ENCODE measurements at regions not wholly inside any gene's neighbourhood (a gene's known extent, or its start where the extent isn't known, plus 50 kb on each side); places are given as distances from the start of the nearest gene placed in this dataset.
"Not testable (repeated sequence)": the region's sequence is repeated elsewhere in the genome, so short reads cannot be mapped to it uniquely, and the experiment has no call there.

DNA sequence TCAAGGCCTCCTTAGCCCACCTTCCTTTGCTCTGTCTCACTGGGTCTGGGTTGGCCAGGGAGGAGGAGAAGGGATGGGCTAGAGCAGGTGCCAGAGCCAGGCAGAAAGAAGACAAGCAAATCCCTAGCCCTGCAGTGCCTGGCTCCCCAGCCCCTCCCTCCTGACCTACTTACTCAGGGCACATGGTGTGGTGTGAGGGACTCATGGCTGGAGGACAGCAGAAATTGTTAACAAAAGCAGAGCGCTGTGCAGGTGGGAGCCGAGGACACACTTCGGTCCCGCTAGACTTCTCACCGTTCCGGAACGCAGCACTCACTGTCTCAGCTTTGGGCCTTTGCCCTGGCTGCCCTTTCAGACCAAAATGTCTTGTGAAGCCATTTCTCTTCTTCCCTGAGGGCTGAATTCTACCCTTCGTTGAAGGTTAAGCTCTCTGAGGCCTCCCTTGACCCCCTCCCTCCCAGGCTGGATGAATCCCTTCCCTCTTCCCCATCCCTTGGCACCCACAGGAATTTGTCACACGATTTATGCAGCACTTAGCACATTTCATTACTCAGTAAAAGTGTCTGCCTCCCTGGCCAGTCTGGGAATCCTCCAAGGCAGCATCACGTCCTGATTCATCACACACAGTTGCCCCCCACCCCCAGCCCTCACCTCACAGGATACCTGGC is 263.9 kb upstream of the TRPC7 start:
- peak in 7 of 56 donors; percentile 2 to 15 (median 4) for DNase-seq

DNA sequence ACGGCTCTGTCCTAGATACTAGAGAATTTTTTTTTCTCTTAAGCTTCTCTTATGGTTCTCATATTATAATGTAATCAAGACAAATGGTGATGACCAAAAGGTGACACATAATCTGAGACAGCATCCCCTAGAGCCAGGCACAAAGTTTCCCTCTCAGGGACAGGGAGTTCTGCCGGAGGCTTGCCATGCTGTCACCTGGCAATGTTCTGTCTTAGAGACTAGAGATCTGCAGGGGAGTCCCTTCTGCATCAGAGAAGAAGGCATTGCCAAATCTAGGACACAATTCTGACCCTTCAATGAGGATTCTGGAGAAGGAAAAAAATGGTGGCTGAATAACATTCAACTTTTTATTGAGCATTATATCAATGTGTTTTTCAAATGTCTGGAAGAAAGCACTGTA is 261.2 kb upstream of the TRPC7 start:
- DNase-seq: no peak

DNA sequence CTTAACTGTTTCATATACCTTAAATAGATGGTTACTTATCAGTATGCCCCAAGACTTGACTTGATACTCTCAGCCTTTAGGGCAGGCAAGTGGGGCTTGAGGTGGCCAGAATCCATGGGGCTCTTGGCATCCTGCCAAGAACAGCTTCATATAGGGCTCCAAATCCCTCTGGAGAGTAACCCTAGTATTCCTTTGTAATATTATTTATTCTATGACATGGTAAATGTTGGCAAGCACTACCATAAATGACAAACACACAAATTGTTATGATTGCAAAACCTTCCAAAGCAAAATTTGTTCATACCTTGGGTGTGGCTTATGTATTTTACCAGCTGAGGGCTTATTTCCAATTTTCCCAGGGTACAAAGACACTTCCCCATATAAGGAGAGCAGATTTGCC is 257.4 kb upstream of the TRPC7 start:
- peak in 1 of 56 donors; percentile 8 for DNase-seq

DNA sequence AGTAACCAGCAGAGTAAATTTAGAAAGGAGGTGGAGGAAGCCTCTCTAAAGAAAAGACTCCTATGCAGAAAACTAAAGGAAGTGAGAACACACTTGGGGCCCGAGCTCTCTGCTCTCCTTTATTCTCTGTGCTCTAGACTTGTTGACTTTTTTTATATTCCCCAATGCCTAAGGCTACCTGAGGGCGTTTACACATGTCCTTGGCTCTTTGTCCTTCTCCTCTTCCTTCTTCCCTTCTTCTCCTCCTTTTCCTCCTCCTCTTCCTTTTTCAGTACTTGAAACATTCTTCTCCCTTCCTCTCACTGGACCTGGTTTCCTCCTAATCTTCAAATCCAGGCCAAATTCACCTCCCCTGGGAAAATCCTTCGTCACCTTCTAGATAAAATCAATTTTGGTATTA is 256.4 kb upstream of the TRPC7 start:
- DNase-seq: no peak

DNA sequence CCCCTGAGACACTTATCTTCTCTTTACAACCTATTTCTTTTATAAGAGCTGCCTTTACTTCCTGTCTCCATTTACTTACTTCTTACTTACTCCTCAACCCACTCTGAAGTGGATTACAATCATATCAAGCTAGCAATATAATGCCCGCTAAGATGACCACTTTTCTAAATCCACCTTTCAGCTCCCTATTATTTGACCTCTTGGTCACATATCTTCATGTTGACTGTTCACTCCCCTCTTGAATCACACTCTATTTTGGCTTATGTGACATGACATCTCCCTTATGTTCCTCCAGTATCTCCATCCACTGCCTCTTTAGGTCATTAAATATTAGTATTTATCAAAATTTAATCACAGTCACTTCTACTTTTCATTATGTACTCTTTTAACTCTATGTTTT is 255.3 kb upstream of the TRPC7 start:
- DNase-seq: no peak

DNA sequence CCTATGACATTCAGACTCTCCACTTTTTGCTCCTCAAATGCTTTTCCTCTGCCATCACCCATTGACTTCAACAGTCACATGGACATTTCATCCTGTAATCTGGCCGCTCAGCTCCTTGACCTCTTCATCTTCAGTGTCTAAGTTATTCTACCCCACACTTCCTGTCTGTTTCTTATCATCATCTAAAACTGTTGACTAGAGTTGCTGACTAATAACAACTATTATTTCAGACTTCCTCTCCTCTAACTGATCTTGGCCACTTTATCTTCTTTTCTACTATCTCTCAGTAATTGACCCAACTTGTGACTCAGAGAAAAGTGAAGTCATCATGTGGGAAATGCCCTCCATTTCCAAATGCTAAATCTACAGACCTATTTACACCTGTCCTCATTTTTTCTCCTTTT is 254.7 kb upstream of the TRPC7 start:
- no peak for DNase-seq

DNA sequence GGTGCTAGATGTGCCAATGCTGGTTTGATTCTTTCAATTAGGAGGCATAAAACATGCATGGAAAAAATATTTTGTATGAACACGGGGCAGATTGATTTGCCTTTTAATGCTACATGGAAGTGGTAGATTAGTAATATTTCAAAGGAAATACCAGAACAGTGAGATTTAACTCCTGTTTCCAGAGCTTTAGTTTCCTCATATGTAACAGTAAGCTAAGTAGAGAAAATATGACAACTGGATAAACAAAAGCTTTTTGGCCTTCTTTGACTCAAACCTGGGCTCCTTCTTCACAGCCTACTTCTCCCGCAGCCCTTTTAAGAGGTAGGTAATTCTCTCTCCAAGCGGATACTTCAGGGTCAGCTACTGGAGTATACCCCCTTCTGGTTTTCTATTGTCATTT is 254.2 kb upstream of the TRPC7 start:
- DNase-seq: no peak

DNA sequence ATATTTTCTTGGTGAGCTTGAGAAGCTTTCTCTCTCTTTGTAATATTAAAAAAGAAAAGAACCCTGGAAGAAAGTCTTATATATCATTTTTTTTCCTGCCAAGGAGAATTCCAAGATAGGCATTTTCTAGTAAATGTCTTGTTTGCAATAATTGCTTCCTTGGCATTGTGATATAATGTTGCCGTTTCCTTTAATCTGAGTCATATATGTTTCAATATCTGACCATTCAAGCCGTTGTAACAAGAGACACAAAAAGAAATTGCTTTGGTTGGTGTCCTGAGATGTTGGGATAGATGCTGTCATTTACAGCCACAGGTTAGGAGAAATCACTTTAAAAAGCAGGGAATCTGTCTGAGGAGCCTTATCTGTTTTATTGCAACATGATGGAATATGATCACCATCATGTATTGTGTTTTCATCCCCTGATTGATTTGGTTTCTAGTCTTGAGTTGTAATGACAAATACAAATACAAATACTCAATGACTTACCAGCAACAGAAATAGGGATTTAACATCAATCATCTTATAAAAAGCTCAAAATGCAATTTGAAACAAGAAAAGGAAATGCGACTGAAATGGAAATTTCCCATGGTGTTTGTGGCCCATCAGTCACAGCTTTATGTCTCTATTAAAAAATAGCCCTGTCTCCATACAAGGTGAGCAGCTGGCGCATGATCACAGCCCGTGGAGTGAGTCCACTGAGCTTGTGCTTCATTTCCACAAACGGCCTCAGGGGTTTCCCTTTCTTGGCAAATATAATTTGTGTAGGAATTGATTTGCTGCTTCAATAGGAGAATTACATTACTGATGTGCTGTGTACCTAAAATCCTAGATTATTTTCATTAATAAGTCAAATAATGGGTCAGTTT is 250.1 kb upstream of the TRPC7 start:
- DNase-seq: no peak

DNA sequence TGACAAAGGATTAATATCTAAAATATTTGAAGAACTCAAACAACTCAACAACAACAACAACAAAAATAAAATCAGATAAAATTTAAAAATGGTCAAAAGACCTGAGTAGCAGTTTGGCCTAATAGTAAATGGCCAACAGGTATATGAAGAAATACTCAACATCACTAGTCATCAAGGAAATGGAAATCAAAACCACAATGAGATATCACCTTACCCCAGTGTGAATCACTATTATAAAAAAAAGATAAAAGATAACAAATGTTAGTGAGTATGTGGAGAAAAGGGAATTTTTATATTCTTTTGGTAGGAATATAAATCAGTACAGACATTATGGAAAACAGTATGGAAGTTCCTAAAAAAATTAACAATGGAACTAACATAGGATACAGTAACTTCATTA is 247.9 kb upstream of the TRPC7 start:
- DNase-seq: no peak

DNA sequence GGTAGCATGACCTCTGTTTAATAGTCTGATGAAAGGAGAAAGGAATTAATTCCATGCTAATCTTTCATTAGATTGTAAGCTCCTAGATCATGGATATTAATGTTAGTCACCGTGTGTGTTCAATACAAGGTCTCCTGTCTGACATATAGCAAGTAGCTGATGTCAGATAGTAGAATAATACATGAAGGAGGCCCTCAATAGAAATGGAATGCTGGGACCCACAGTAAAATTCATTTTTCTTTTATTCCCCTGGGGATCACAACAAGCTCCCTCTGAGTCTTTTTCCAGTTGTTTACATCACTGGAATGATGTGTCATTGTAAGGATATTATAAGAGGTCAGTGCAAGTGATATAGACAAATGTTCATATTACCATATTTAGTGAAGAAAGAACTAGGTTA is 240.3 kb upstream of the TRPC7 start:
- DNase-seq: no peak

DNA sequence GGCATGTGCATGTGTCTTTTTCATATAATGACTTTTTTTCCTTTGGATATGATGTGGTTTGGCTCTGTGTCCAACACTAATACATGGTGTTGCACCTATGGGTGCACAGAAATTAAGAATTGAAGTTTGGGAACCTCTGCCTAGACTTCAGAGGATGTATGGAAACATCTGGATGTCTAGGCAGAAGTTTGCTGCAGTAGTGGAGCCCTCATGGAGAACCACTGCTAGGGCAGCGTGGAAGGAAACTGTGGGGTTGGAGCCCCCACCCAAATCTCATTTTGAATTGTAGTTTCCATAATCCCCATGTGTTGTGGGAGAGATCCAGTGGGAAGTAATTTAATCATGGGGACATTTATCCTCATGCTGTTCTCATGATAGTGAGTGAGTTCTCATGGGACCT is 235.0 kb upstream of the TRPC7 start:
- no peak for DNase-seq

DNA sequence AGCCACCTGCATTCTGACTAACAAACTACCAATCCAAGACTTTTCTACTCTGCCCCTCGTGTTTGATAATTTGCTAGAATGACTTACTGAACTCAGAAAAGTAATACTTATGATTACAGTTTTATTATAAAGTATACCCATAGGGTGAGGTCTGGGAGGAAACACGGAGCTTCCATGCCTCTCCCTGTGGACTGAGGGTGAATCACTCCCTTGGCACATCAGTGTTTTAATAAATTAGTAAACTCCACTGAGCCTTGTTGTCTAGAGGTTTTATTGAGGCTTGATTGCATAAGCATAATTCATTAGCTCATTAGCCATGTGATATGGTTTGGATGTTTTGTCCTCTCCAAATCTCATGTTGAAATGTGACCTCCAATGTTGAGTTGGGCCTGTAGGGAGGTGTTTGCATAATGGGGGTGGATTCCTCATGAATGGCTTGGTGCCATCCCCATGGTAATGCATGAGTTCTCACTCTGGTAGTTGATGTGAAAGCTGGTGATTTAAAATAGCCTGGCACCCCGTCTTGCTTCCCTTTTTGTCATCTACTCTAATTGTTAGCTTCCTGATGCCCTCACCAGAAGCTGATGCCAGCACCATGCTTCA is 233.6 kb upstream of the TRPC7 start:
- DNase-seq: no peak

DNA sequence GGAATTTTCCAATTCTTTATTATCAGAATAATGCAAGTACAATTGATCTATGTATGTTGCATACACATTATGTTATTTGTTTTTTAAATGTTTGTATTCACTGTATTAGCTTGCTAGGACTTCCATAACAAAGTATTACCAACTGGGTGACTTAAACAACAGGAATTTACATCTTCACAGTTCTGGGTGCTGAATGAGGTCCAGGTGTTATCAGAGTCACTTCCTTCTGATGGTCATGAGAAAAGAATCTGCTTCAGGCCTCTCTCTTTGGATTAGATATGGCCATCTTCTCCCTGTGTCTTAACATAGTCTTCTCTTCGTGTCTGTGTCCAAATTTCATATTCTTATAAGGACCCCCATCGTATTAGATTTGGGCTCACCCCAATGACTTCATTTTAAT is 229.1 kb upstream of the TRPC7 start:
- no peak for DNase-seq

DNA sequence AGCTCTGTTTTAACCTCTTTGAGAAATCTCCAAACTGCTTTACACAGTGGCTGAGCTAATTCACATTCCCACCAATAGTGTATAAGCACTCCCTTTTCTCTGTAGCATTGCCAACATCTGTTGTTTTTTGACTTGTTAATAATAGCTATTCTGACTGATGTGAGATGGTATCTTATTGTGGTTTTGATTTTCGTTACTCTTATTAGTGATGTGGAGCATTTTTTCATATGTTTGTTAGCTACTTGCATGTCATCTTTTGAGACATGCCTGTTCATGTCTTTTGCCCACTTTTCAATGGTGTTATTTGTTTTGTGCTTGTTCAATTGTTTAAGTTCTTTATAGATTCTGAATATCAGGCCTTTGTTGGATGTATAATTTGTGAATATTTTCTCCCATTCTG is 225.2 kb upstream of the TRPC7 start:
- DNase-seq: no peak

DNA sequence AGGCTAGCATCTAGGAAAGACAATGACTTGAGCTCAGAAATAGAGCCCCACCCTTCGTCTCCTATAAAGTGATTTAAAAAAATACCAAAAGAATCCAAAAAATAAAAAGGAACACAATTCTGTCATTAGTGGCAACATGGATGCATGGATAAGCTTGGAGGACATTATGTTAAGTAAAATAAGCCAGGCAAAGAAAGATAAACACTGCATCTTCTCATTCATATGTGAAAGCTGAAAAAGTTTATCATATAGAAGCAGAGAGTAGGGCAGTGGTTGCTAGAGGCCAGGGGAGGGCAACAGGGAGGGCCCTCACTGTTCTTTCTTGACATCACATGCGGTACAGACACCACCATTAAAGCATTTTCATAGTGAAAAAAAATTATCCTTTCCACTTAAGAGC is 220.9 kb upstream of the TRPC7 start:
- DNase-seq: no peak

DNA sequence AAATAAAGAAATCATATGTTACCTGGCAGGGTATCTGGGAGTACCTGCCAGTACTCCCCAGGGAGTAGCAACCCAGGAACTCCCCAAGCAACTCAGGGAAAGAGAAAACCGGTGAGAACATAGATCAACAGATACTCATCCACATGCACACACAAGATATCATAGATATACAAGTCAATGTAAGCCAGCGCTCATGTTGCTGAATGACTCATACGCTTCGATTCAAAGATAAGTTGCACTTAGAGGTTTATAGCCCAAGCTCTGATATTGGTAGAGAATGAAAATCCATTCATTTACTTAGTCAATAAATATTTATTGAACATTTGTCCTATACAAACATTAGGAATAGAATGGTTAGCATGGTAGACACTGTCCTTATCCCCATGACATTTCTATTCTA is 219.1 kb upstream of the TRPC7 start:
- DNase-seq: no peak

DNA sequence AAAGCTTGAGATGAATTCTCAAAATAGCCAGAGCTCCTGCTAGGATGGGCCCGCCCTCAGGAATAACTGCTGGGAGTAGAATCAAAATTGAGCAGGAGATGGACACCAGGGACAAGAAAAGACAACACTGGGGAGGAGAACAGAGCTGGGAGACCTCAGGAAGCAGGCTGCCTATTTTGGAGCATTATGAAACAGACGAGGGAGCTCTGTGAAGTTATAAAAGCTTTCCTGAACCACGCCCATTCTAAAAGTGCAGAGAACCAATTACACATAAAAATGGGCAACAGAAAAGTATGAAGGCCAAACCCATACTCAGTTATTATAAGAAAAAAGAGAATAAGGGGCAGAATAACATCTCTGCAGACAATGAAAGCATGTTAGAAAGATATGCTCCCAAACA is 213.9 kb upstream of the TRPC7 start:
- DNase-seq: no peak

DNA sequence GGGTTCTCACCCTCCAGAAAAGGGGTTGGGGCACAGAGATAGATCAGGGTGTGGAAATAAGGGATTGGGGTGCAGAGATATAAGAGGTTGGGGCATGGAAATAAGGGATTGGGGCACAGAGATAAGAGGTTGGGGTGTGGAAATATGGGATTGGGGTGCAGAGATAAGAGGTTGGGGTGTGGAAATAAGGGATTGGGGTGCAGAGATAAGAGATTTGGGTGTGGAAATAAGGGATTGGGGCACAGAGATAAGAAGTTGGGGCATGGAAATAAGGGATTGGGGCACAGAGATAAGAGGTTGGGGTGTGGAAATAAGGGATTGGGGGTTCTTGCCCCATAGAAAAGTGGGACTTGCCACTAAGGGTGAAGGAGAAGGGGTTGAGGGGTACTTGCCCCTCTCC is 204.5 kb upstream of the TRPC7 start:
- not testable (repeated sequence) for DNase-seq

DNA sequence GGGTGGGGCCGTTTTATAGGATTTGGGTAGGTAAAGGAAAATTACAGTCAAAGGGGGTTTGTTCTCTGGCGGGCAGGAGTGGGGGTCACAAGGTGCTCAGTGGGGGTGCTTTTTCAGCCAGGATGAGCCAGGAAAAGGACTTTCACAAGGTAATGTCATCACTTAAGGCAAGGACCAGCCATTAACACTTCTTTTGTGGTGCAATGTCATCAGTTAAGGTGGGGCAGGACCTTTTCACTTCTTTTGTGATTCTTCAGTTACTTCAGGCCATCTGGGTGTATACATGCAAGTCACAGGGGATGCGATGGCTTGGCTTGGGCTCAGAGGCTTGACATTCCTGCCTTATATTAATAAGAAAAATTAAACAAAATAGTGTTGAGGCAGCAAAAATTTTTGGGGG is 200.1 kb upstream of the TRPC7 start:
- not testable (repeated sequence) for DNase-seq

DNA sequence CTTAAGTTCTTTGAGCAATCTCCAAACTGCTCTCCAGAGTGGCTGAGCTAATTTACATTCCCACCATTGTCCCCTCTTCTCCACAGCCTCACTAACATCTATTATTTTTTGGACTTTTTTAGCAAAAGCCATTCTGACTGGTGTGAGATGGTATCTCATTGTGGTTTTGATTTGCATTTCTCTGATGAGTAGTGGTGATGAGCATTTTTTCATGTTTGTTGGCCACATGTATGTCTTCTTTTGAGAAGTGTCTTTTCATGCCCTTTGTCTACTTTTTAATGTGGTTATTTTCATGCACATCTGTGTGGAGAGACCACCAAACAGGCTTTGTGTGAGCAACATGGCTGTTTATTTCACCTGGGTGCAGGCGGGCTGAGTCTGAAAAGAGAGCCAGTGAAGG is 199.7 kb upstream of the TRPC7 start:
- DNase-seq: not testable (repeated sequence)

DNA sequence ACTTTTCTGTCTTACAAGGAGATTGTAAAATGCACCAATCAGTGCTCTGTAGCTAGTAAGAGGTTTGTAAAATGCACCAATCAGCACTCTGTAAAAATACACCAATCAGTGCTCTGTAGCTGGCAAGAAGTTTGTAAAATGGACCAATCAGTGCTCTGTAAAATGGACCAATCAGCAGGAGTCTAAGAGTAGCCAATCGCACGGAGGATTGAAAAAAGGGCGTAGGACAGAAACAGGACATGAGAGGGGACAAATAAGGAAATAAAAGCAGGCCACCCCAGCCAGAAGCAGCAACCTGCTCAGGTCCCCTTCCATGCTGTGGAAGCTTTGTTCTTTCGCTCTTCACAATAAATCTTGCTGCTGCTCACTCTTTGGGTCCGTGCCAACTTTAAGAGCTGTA is 199.1 kb upstream of the TRPC7 start:
- not testable (repeated sequence) for DNase-seq

DNA sequence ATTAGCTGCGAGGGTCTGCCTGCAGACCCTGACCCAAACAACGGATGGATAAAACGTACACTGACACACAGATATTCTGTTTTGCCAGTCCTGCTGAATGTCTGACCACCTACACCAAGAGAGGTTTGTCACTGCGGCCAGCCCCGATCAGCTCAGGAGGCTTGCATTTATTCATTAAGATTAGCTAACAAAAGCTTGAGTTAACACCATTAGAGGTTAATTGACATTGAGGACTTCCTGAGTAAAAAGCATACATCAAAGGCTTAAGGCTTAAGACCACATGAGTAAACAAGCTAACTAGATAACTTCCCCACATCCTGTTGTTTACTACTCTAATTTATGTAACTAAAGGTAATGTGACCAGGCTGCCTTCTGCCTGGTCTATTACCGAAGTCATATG is 198.1 kb upstream of the TRPC7 start:
- DNase-seq: no peak

DNA sequence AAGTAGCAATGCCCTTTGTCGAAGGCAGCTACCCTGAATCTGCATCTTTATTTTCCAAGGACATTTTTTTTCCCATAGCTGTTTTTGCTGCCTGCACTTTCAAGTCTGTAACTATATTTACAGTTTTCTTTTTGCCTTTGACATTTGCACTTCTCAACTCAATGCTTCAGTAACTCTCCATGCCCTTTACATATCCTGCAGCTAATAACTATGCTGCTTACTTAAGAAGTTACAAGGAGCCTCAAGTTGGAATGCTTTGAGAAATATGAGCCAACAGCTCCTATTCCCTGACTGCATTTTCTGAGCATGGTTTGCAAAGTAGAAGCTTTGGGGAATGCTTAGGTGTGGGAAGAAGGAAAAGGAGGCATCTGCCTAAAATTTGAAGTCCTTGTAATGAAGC is 194.8 kb upstream of the TRPC7 start:
- DNase-seq: no peak

Data from amygdala (tissue), 56 donors.